Kidney tubule cell (primary cell): ENCODE measurements at regions not wholly inside any gene's neighbourhood (a gene's known extent, or its start where the extent isn't known, plus 50 kb on each side); places are given as distances from the start of the nearest gene placed in this dataset.
"Not testable (repeated sequence)": the region's sequence is repeated elsewhere in the genome, so short reads cannot be mapped to it uniquely, and the experiment has no call there.

Experiments
- DNase-seq: peaks from one replicate; pipeline ENCODE4 v3.0.0-alpha.2; 2018; ENCODE audit warnings: low spot score

- DNase-seq: no peak
Observed at GRCh38 chr3:10665592-10665991, 150.4 kb upstream of the SLC6A11 start.

GRCh38 chr3:10666621-10667020, 149.4 kb upstream of the SLC6A11 start:
- DNase-seq: no peak

DNA sequence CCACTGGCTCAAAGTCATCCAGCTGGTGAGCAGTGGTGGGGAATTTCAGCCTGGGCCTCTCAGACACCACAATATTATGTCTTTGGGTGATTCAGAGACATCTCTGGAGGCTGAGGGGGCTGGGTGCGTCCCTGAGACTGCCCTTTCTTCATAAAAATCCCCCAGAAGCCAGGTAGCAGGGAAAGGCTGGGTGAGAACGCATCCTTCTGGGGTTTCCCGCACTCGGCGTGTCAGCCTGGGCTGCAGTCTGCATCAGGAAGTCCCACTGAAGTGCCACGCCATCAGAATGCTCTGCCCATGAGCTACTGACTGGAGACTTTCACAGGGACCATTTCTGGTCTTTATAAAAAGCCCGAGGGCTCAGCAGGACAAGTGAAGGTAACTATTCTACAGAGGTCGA, 148.8 kb upstream of the SLC6A11 start:
- DNase-seq: no peak

- DNase-seq: no peak
Observed at GRCh38 chr3:10667901-10668476, 148.0 kb upstream of the SLC6A11 start.

DNA sequence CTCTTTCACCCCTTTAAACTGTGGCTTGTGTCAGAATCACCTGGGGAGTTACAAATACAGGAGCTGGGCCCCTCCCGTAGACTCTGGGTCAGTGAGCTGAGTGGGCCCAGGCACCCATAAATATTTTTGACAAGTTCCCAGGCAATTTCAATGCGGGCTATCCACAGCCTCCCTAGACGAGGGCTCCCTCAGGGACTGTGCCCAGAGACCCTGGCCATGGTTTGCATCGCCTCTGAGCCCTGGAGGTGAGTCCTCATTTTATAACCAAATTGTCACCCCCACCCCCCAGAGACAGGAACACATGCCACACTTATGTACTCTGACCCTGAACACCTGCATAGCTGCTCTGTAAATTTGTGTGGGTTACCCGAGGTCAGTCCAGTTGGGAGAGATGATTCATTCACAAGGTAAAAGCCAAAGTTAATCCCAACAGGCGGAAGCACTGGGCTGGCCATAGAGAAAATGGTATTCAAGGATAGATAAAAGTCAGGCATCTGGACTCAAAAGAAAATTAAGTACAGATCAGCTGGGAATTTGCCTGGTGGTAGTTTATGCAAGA, 146.5 kb upstream of the SLC6A11 start:
- DNase-seq: no peak

GRCh38 chr3:10672422-10672821, 143.6 kb upstream of the SLC6A11 start:
- DNase-seq: no peak

DNA sequence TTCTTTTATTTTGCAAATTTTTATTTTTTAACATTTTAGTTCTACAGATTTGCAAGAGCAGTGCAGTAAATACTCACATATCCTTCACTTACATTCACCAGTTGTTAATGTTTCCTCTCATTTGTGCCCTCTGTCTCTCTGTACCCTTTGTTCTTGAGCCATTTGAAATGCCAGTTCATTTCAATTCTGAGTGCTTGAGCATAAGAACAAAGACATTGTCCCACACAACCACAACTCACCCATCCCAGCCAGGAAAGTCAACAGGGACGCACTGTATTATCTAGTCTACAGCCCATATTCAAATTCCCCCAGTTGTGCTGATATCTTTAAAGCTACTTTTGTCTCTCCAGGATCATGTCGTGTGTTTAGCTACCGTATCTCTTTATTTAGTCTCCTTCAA, 141.4 kb upstream of the SLC6A11 start:
- DNase-seq: no peak

DNA sequence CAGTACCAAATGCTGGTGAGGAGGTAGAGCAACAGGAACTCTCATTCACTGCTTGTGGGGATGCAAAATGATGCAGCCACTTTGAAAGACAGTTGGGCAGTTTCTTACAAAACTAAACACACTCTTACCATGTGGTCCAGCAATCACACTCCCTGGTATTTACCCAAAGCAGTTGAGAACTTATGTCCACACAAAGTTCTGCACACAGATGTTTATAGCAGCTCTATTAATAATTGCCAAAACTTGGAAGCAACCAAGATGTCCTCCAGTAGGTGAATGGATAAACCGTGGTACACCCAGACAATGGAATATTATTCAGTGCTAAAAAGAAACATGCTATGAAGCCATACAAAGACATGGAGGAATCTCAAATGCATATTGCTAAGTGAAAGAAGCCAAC, 139.1 kb upstream of the SLC6A11 start:
- no peak for DNase-seq

DNA sequence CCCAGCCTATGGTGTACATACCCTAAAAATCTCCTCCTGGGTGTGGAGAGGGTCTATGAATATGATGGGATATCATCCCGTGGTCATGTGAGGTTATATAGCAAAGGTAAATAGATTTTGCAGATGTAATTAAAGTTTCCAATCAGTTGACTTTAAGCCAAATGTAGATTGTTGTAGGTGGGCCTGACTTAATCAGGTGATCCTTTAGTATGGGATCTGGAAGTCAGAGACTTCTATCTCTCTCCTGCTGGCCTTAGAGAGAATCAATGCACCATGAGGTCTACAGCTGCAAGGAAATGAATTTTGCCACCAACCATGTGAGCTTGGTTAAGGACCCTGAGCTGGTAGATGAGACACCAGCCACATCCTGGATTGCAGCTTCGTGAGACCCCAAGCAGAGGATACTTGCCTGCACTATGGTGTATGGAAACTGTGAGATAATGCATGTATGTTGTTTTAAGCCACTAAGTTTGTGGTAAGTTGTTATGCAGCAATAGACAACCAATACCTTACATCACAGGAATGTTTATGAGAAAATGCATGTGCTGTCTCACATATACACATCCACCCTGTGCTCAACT, 137.1 kb upstream of the SLC6A11 start:
- no peak for DNase-seq

- DNase-seq: no peak
Observed at GRCh38 chr3:10680796-10681195, 135.2 kb upstream of the SLC6A11 start.

- DNase-seq: no peak
Observed at GRCh38 chr3:10682692-10683091, 133.3 kb upstream of the SLC6A11 start.

DNA sequence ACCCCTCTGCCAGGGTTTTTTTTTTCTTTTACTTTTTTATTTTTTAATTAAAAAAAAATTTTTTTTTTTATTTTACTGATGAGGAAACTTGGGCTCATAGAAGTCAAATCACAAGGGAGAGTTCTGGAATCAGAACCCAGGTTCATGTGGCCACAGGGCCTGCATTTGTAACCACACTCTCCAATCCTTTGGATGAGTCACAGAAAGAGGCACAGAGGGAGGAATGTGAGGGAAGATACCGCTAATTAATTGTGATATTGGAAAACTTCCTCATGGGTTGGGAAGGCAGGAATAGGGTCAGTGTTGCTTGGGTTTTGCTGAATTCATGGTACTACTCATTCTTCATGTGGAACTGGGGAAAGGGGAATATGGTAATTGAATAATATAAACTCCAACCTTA, 132.9 kb upstream of the SLC6A11 start:
- DNase-seq: peak; percentile 8

GRCh38 chr3:10688126-10688525, 127.9 kb upstream of the SLC6A11 start:
- no peak for DNase-seq

DNA sequence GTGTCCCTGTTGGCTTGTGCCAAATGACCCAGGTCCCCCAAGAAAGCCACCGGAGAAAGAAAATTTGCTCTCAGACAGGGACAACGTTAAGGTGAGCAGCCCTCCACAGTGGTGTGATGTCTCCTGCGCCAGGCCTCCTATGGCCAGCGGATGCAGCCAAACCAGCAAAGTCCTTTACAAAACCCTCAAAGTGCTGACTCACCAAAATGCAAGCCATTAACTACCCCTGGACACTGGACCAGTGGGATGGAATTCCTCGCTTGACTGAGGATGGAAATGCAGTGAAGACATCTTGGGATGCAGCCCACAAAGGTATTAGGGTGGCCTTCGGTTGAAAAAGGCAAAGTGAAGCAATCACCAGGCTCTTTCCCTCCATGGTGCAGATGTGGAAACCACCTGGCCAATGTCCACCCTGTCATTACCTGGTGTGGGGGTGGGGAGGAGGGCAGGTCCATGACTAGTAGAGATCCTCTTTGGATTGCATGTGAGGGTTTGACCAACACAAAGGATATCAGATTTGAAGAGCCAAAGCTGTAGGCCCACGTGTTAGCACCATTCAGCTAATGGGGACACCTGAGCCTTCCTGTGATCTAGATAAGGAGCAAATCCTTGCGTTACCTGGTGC, 127.4 kb upstream of the SLC6A11 start:
- DNase-seq: no peak

DNA sequence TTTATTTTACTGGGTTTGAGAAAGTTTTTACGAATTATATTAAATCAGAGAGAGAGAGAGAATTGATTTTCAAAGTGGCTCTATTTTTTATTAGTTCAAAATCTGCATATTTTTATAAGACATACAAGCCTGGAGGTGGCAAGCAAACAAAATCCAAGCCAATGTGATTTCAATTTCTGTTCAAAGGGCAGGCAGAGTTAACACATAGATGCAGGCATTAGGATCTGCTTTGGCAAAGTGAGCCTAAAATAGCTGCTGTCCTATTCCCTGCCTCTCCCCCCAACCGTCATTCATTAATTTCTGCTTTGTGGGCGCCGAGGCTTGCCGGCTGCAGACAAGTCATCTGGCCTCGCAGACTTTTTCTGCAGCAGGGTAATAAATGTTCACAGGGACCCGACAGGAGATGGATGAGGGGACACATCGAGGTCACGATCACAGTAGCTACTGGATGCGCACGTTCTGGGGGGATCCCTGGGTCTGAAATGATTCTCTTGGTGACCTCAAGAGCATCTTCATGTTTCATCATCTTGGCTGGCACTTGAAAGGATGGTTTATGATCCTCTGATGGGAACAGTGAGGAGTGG, 123.9 kb upstream of the SLC6A11 start:
- no peak for DNase-seq

- no peak for DNase-seq
Observed at GRCh38 chr3:10693457-10693856, 122.6 kb upstream of the SLC6A11 start.

- DNase-seq: no peak
Observed at GRCh38 chr3:10694179-10694578, 121.8 kb upstream of the SLC6A11 start.

- not testable (repeated sequence) for DNase-seq
Observed at GRCh38 chr3:10695186-10695585, 120.8 kb upstream of the SLC6A11 start.

GRCh38 chr3:10695595-10696285, 120.3 kb upstream of the SLC6A11 start:
- no peak for DNase-seq

GRCh38 chr3:10697918-10698317, 118.1 kb upstream of the SLC6A11 start:
- DNase-seq: peak; percentile 3

GRCh38 chr3:10700821-10701220, 115.2 kb upstream of the SLC6A11 start:
- no peak for DNase-seq

- peak; percentile 10 for DNase-seq
Observed at GRCh38 chr3:10702961-10703740, 112.9 kb upstream of the SLC6A11 start.
